GM12872 (cell line): ENCODE measurements at regions not wholly inside any gene's neighbourhood (a gene's known extent, or its start where the extent isn't known, plus 50 kb on each side); places are given as distances from the start of the nearest gene placed in this dataset.

Experiments used
- CTCF ChIP-seq: IDR thresholded peaks from 3 replicates; pipeline ENCODE4 v1.5.1; 2011; ENCODE audit warnings: low read depth, mild to moderate bottlenecking, low read length, moderate library complexity; ENCODE audit not compliant: insufficient read depth

- TF ChIP-seq CTCF, result no peak
Observed at GRCh38 chr7:135803143-135803542, 54.5 kb upstream of the FAM180A start.

- TF ChIP-seq CTCF, result no peak
Observed at GRCh38 chr7:135802697-135803096, 54.1 kb upstream of the FAM180A start.

- TF ChIP-seq CTCF, result no peak
Observed at GRCh38 chr7:135801877-135802276, 53.3 kb upstream of the FAM180A start.

GRCh38 chr7:135801045-135801693 is 52.6 kb upstream of the FAM180A start:
- peak; percentile 77 for TF ChIP-seq CTCF

GRCh38 chr7:135800560-135800959 is 51.9 kb upstream of the FAM180A start:
- no peak for TF ChIP-seq CTCF

GRCh38 chr7:135799881-135800280 is 51.3 kb upstream of the FAM180A start:
- no peak for TF ChIP-seq CTCF
